ENCODE measurements at regions not wholly inside any gene's neighbourhood (a gene's known extent, or its start where the extent isn't known, plus 50 kb on each side); places are given as distances from the start of the nearest gene placed in this dataset.
A peak's percentile ranks its signal among the peaks of the same experiment; 100 is the strongest.

GRCh38 chr21:36626791-36627190 lies 72.1 kb upstream of the SIM2 start:
- Mint-ChIP-seq H3K4me3 (no peak overlapping the region), H3K27ac (peak overlapping the region in 1 of 3 experiments; percentile 57), H3K4me1 (peaks cover 19% of the 10 kb centered on the region), H3K36me3 (ENCODE audit: low read depth) (no peaks in the 10 kb centered on the region), H3K9me3 (peaks cover 9% of the 10 kb centered on the region), H3K27me3 (ENCODE audit: low read depth) (peaks cover 28% of the 10 kb centered on the region)
- TF ChIP-seq CTCF (IDR thresholded peaks at IDR 0.05; ENCODE audit: unreplicated experiment in 3 of 3): no peak

- no peak for TF ChIP-seq CTCF (IDR thresholded peaks at IDR 0.05; ENCODE audit: unreplicated experiment in 3 of 3)
- Mint-ChIP-seq H3K4me1 (peaks cover 19% of the 10 kb centered on the region), H3K9me3 (peaks cover 9% of the 10 kb centered on the region), H3K27ac (peak overlapping the region in 1 of 3 experiments; percentile 57), H3K27me3 (ENCODE audit: low read depth) (peaks cover 28% of the 10 kb centered on the region), H3K36me3 (ENCODE audit: low read depth) (no peaks in the 10 kb centered on the region), H3K4me3 (no peak overlapping the region)
These were observed 71.7 kb upstream of the SIM2 start for GRCh38 chr21:36627242-36627641.

GRCh38 chr21:36628106-36628505 lies 70.8 kb upstream of the SIM2 start:
- Mint-ChIP-seq H3K27me3 (ENCODE audit: low read depth) (peaks cover 35% of the 10 kb centered on the region), H3K4me1 (peaks cover 19% of the 10 kb centered on the region), H3K27ac (peak overlapping the region; percentile 63 to 79 (median 66)), H3K9me3 (peaks cover 6% of the 10 kb centered on the region), H3K4me3 (no peak overlapping the region), H3K36me3 (ENCODE audit: low read depth) (no peaks in the 10 kb centered on the region)
- no peak for TF ChIP-seq CTCF (IDR thresholded peaks at IDR 0.05; ENCODE audit: unreplicated experiment in 3 of 3)

GRCh38 chr21:36628761-36629460 lies 70.0 kb upstream of the SIM2 start:
- peak overlapping the region; percentile 63 to 79 (median 66) for H3K27ac Mint-ChIP-seq
- no peak for TF ChIP-seq CTCF (IDR thresholded peaks at IDR 0.05; ENCODE audit: unreplicated experiment in 3 of 3)
- H3K9me3 Mint-ChIP-seq: peaks cover 6% of the 10 kb centered on the region
- no peak overlapping the region for H3K4me3 Mint-ChIP-seq
- H3K4me1 Mint-ChIP-seq: peaks cover 19% of the 10 kb centered on the region
- H3K36me3 Mint-ChIP-seq (ENCODE audit: low read depth): no peaks in the 10 kb centered on the region
- H3K27me3 Mint-ChIP-seq (ENCODE audit: low read depth): peaks cover 43% of the 10 kb centered on the region

GRCh38 chr21:36630485-36631206 lies 68.3 kb upstream of the SIM2 start:
- H3K27ac Mint-ChIP-seq: no peak overlapping the region
- no peak overlapping the region for H3K4me3 Mint-ChIP-seq
- H3K9me3 Mint-ChIP-seq: peaks cover 12% of the 10 kb centered on the region
- peak; percentile 58 to 73 (median 65) for TF ChIP-seq CTCF (IDR thresholded peaks at IDR 0.05; ENCODE audit: unreplicated experiment in 3 of 3)
- H3K27me3 Mint-ChIP-seq (ENCODE audit: low read depth): peaks cover 51% of the 10 kb centered on the region
- H3K36me3 Mint-ChIP-seq (ENCODE audit: low read depth): no peaks in the 10 kb centered on the region
- H3K4me1 Mint-ChIP-seq: peaks cover 19% of the 10 kb centered on the region

Data from nephron (organoid).